HCT116 (cell line): ENCODE measurements at regions not wholly inside any gene's neighbourhood (a gene's known extent, or its start where the extent isn't known, plus 50 kb on each side); places are given as distances from the start of the nearest gene placed in this dataset.
"Not testable (repeated sequence)": the region's sequence is repeated elsewhere in the genome, so short reads cannot be mapped to it uniquely, and the experiment has no call there.

Experiments used
- ATAC-seq: fragments of 200-7000 bp; cut with Tn5 transposase; 2 replicates; pipeline ENCODE4 v1.9.1; 2020; ENCODE audit warnings: mild to moderate bottlenecking, moderate library complexity
- BruUV-seq: library from RNA; stranded (reverse); fragments of 400-500 nt; replicated peaks from 2 replicates; lab custom pipeline; 2021; lab: Mats Ljungman, UMichigan
- CTCF ChIA-PET: fragments of 300-600 bp; sonication (Branson Sonifier 250); formaldehyde crosslinking; loops from one replicate; lab custom pipeline; 2021; ENCODE audit warnings: antibody characterized with exemption; lab: Charles Lee
- POLR2A ChIA-PET: fragments of 300-600, 350-600 bp; sonication (Branson Sonifier 250); formaldehyde crosslinking; loops from one replicate; lab custom pipeline; 2021; ENCODE audit warnings: antibody characterized with exemption; lab: Charles Lee
- RAD21 ChIA-PET, 2 experiments: fragments of 300-600 bp; sonication (Branson Sonifier 250); formaldehyde crosslinking; loops; one replicate each; lab custom pipeline; 2023; ENCODE audit warnings: low total read pairs in 2 of 2; ENCODE audit not compliant: uncharacterized antibody in 2 of 2, unreplicated experiment in 2 of 2, low non-redundant PET in 1 of 2; lab: Charles Lee
- DNase-seq: peaks from one replicate; pipeline ENCODE4 v3.0.0-alpha.2; 2010; ENCODE audit warnings: low read depth, low spot score
- H2AFZ ChIP-seq: fragments of 200-600 bp; shearing (Covaris generic), sonication (generic); 2 replicates; pipeline ENCODE4 v1.6.1; 2017; ENCODE audit warnings: low read depth, mixed run types, mixed read lengths, antibody characterized with exemption, low read length; ENCODE audit not compliant: poor library complexity, severe bottlenecking
- H3K27ac ChIP-seq: 2 replicates; pipeline ENCODE4 v1.5.1; 2012; ENCODE audit warnings: low read depth, low read length
- H3K27me3 ChIP-seq: fragments of 200-600 bp; sonication (generic); 2 replicates; pipeline ENCODE4 v1.6.1; 2016; ENCODE audit warnings: mixed run types, low read length, mixed read lengths; ENCODE audit not compliant: insufficient read depth
- H3K36me3 ChIP-seq, 2 experiments: fragments of 200-500 bp in 1 of 2; fragments of 200-600 bp in 1 of 2; sonication (Bioruptor generic) in 1 of 2; sonication (generic) in 1 of 2; 2 replicates each; pipeline versions ENCODE4 v1.5.1 to v1.6.1; 2014 to 2016; ENCODE audit warnings: low read length in 2 of 2, inconsistent platforms in 1 of 2, mixed read lengths in 1 of 2, mixed run types in 1 of 2; ENCODE audit not compliant: insufficient read depth in 2 of 2, control insufficient read depth in 1 of 2
- H3K4me1 ChIP-seq, 2 experiments: fragments of 200-600 bp in 1 of 2; sonication (generic) in 1 of 2; 2 replicates each; pipeline versions ENCODE4 v1.5.1 to v1.6.1; 2012 to 2017; ENCODE audit warnings: low read length in 2 of 2, inconsistent platforms in 1 of 2, mild to moderate bottlenecking in 1 of 2, mixed read lengths in 1 of 2, mixed run types in 1 of 2, moderate library complexity in 1 of 2; ENCODE audit not compliant: insufficient read depth in 2 of 2, control insufficient read depth in 1 of 2
- H3K4me2 ChIP-seq: fragments of 200-600 bp; sonication (generic); 2 replicates; pipeline ENCODE4 v1.6.1; 2017; ENCODE audit warnings: mixed run types, low read length, mixed read lengths
- H3K4me3 ChIP-seq, 2 experiments: fragments of 200-600 bp in 1 of 2; sonication (generic) in 1 of 2; replicated peaks in 1 of 2; 2 replicates each; pipeline ENCODE4 v1.5.1; 2011 to 2016; ENCODE audit warnings: low read length in 2 of 2, control low read depth in 1 of 2, low read depth in 1 of 2, mild to moderate bottlenecking in 1 of 2, mixed read lengths in 1 of 2, mixed run types in 1 of 2
- H3K79me2 ChIP-seq: fragments of 200-600 bp; sonication (generic); 2 replicates; pipeline ENCODE4 v1.6.1; 2017; ENCODE audit warnings: mild to moderate bottlenecking, mixed run types, low read length, moderate library complexity, mixed read lengths; ENCODE audit not compliant: insufficient read depth
- H3K9ac ChIP-seq: fragments of 200-600 bp; sonication (generic); 2 replicates; pipeline ENCODE4 v1.6.1; 2016; ENCODE audit warnings: low read length, mixed read lengths
- H3K9me2 ChIP-seq: fragments of 200-600 bp; sonication (generic), shearing (Covaris generic); 2 replicates; pipeline ENCODE4 v1.6.1; 2017; ENCODE audit warnings: mixed run types, mild to moderate bottlenecking, moderate library complexity; ENCODE audit not compliant: insufficient read depth
- H3K9me3 ChIP-seq, 2 experiments: fragments of 200-500 bp in 1 of 2; fragments of 200-600 bp in 1 of 2; sonication (Bioruptor generic) in 1 of 2; sonication (generic) in 1 of 2; 2 replicates each; pipeline ENCODE4 v1.6.1; 2014 to 2017; ENCODE audit warnings: low read length in 2 of 2, mixed read lengths in 2 of 2, inconsistent platforms in 1 of 2, low read depth in 1 of 2, mild to moderate bottlenecking in 1 of 2, mixed run types in 1 of 2, moderate library complexity in 1 of 2; ENCODE audit not compliant: control insufficient read depth in 1 of 2, insufficient read depth in 1 of 2
- H4K20me1 ChIP-seq: fragments of 200-600 bp; sonication (generic), shearing (Covaris generic); 2 replicates; pipeline ENCODE4 v1.6.1; 2017; ENCODE audit warnings: mixed run types, mild to moderate bottlenecking, moderate library complexity; ENCODE audit not compliant: insufficient read depth
- CBX3 ChIP-seq: IDR thresholded peaks from 2 replicates; pipeline ENCODE4 v1.6.1; 2012; ENCODE audit warnings: low read depth
- CEBPB ChIP-seq: IDR thresholded peaks from 2 replicates; pipeline ENCODE4 v1.6.1; 2012; ENCODE audit warnings: low read depth
- EGR1 ChIP-seq: IDR thresholded peaks from 2 replicates; pipeline ENCODE4 v1.6.1; 2012; ENCODE audit warnings: low read depth
- ELF1 ChIP-seq: IDR thresholded peaks from 2 replicates; pipeline ENCODE4 v1.6.1; 2012; ENCODE audit warnings: low read depth, borderline replicate concordance
- EZH2 ChIP-seq: fragments of 200-600 bp; sonication (generic); IDR thresholded peaks from 2 replicates; pipeline ENCODE4 v1.6.1; 2017; ENCODE audit warnings: antibody characterized with exemption, mixed run types
- EZH2phosphoT487 ChIP-seq: fragments of 200-600 bp; IDR thresholded peaks from 2 replicates; pipeline ENCODE4 v1.6.1; 2018; ENCODE audit warnings: antibody characterized with exemption, borderline replicate concordance
- FOSL1 ChIP-seq: IDR thresholded peaks from 2 replicates; pipeline ENCODE4 v1.6.1; 2012; ENCODE audit warnings: low read depth
- JUND ChIP-seq: IDR thresholded peaks from 2 replicates; pipeline ENCODE4 v1.6.1; 2012
- POLR2A ChIP-seq: IDR thresholded peaks from 2 replicates; pipeline ENCODE4 v1.7.0; 2011; ENCODE audit warnings: borderline replicate concordance; ENCODE audit not compliant: insufficient read depth, insufficient read length; ENCODE audit errors: extremely low read depth
- POLR2AphosphoS5 ChIP-seq: IDR thresholded peaks from 2 replicates; pipeline ENCODE4 v1.6.1; 2011; ENCODE audit warnings: mild to moderate bottlenecking, low read depth, low read length, moderate library complexity
- RAD21 ChIP-seq: IDR thresholded peaks from 2 replicates; pipeline ENCODE4 v1.6.1; 2012; ENCODE audit warnings: low read depth, mild to moderate bottlenecking
- SIN3A ChIP-seq: IDR thresholded peaks from 2 replicates; pipeline ENCODE4 v1.6.1; 2012; ENCODE audit warnings: low read depth
- SRF ChIP-seq: IDR thresholded peaks from 2 replicates; pipeline ENCODE4 v1.6.1; 2012; ENCODE audit warnings: low read depth
- TCF7L2 ChIP-seq: IDR thresholded peaks from 2 replicates; pipeline ENCODE4 v1.7.0; 2011; ENCODE audit warnings: borderline replicate concordance, inconsistent platforms; ENCODE audit not compliant: insufficient read depth, insufficient read length; ENCODE audit errors: extremely low read depth
- YY1 ChIP-seq: IDR thresholded peaks from 2 replicates; pipeline ENCODE4 v1.6.1; 2011; ENCODE audit warnings: low read length, low read depth, moderate library complexity, mild to moderate bottlenecking; ENCODE audit not compliant: insufficient replicate concordance; ENCODE audit errors: extremely low read depth
- ZFX ChIP-seq: fragments of 450-650 bp; IDR thresholded peaks from 2 replicates; pipeline ENCODE4 v1.6.1; 2017
- ZNF274 ChIP-seq: fragments of 200-500 bp; sonication (Bioruptor generic); IDR thresholded peaks from 2 replicates; pipeline ENCODE4 v1.6.1; 2014; ENCODE audit warnings: mild to moderate bottlenecking, low read depth, low read length, inconsistent platforms
- intact Hi-C: fragments of 100-400 bp; cut with micrococcal nuclease; formaldehyde crosslinking; loops from 2 replicates; pipeline ENCODE4 v1.10.0; 2022
- TF ChIP-seq, protein P1 (sequence below): IDR thresholded peaks from 2 replicates; pipeline ENCODE4 v1.6.1; 2011; ENCODE audit warnings: mild to moderate bottlenecking, low read length, moderate library complexity; ENCODE audit not compliant: insufficient replicate concordance; ENCODE audit errors: extremely low read depth
- TF ChIP-seq, protein P2 (sequence below): IDR thresholded peaks from 2 replicates; pipeline ENCODE4 v1.6.1; 2012
- TF ChIP-seq, protein P3 (sequence below): IDR thresholded peaks from 2 replicates; pipeline ENCODE4 v1.6.1; 2012

DNA sequence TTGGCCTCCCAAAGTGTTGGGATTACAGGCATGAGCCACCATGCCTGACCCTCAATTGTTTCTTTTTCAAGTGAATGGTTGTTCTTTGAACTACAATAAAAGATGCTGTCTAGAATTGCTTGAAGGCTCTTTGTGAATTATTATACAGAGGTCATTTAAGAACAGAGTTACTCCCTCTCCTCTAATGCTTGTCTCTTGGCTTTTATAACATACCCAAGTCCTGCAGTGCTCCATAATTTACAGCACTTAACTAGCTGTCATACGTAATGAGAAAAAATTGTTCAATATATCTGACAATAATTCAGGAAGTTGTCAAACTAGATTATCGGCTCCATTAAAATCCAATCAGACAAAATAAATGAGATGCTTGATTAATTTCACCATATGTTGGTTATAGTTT, 823.0 kb upstream of the ATXN7L3B start:
- intact Hi-C loops, result no loop called here
- no peak for ATAC-seq
- Histone ChIP-seq H3K9me3 (no peaks in the 10 kb centered on the region), H4K20me1 (no peaks in the 10 kb centered on the region), H3K9me2 (no peaks in the 10 kb centered on the region), H3K4me1 (no peaks in the 10 kb centered on the region), H3K79me2 (no peaks in the 10 kb centered on the region), H3K4me2 (no peak overlapping the region), H2AFZ (no peak overlapping the region), H3K27ac (no peak overlapping the region), H3K36me3 (no peaks in the 10 kb centered on the region), H3K9ac (no peak overlapping the region), H3K4me3 (no peak overlapping the region), H3K27me3 (no peaks in the 10 kb centered on the region)
- POLR2A ChIA-PET, result no interaction called here
- CTCF ChIA-PET, result no interaction called here
- no peak for DNase-seq
- TF ChIP-seq ZFX (no peak), CEBPB (no peak), ZNF274 (no peak), JUND (no peak), POLR2A (no peak), POLR2AphosphoS5 (no peak), TCF7L2 (no peak), EZH2phosphoT487 (no peak), EGR1 (no peak), YY1 (no peak), SIN3A (no peak), ELF1 (no peak), RAD21 (no peak), FOSL1 (no peak), CBX3 (no peak), SRF (no peak), EZH2 (no peak)
- TF ChIP-seq, protein P1, sequence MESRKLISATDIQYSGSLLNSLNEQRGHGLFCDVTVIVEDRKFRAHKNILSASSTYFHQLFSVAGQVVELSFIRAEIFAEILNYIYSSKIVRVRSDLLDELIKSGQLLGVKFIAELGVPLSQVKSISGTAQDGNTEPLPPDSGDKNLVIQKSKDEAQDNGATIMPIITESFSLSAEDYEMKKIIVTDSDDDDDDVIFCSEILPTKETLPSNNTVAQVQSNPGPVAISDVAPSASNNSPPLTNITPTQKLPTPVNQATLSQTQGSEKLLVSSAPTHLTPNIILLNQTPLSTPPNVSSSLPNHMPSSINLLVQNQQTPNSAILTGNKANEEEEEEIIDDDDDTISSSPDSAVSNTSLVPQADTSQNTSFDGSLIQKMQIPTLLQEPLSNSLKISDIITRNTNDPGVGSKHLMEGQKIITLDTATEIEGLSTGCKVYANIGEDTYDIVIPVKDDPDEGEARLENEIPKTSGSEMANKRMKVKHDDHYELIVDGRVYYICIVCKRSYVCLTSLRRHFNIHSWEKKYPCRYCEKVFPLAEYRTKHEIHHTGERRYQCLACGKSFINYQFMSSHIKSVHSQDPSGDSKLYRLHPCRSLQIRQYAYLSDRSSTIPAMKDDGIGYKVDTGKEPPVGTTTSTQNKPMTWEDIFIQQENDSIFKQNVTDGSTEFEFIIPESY, result no peak
- TF ChIP-seq, protein P2, sequence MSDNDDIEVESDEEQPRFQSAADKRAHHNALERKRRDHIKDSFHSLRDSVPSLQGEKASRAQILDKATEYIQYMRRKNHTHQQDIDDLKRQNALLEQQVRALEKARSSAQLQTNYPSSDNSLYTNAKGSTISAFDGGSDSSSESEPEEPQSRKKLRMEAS, result no peak
- TF ChIP-seq, protein P3, sequence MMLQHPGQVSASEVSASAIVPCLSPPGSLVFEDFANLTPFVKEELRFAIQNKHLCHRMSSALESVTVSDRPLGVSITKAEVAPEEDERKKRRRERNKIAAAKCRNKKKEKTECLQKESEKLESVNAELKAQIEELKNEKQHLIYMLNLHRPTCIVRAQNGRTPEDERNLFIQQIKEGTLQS, result no peak
- BruUV-seq, result no TSS peak
- RAD21 ChIA-PET, result no interaction called here

DNA sequence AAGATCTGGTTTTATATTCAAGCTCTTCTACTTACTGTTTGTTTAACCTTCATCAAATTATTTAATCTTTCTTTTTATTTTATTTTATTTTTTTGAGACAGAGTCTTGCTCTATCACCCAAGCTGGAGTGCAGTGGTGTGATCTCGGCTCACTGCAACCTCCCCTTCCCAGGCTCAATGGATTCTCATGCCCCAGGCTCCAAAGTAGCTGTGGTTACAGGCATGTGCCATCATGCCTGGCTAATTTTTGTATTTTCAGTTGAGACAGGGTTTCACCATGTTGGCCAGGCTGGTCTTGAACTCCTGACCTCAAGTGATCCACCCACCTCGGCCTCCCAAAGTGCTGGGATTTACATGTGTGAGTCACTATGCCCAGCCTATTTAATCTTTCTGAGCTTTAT, 821.5 kb upstream of the ATXN7L3B start:
- CTCF ChIA-PET, RAD21 ChIA-PET: not testable (repeated sequence)

More for the DNA sequence above, 821.5 kb upstream of the ATXN7L3B start:
- H3K9me2 ChIP-seq, BruUV-seq, H3K79me2 ChIP-seq, H3K9me3 ChIP-seq, H3K4me3 ChIP-seq, H3K4me2 ChIP-seq, ATAC-seq, H3K27me3 ChIP-seq, H3K4me1 ChIP-seq, H4K20me1 ChIP-seq, H3K36me3 ChIP-seq, intact Hi-C loops, POLR2A ChIA-PET, DNase-seq, H2AFZ ChIP-seq, H3K27ac ChIP-seq, H3K9ac ChIP-seq: not testable (repeated sequence)
